GM18909 (cell line): ENCODE measurements at regions not wholly inside any gene's neighbourhood (a gene's known extent, or its start where the extent isn't known, plus 50 kb on each side); places are given as distances from the start of the nearest gene placed in this dataset.

Experiments
- ATAC-seq: cut with Tn5 transposase; IDR thresholded peaks from one replicate; pipeline ENCODE4 v1.9.1; 2021; ENCODE audit warnings: mild to moderate bottlenecking; ENCODE audit not compliant: unreplicated experiment, poor library complexity

DNA sequence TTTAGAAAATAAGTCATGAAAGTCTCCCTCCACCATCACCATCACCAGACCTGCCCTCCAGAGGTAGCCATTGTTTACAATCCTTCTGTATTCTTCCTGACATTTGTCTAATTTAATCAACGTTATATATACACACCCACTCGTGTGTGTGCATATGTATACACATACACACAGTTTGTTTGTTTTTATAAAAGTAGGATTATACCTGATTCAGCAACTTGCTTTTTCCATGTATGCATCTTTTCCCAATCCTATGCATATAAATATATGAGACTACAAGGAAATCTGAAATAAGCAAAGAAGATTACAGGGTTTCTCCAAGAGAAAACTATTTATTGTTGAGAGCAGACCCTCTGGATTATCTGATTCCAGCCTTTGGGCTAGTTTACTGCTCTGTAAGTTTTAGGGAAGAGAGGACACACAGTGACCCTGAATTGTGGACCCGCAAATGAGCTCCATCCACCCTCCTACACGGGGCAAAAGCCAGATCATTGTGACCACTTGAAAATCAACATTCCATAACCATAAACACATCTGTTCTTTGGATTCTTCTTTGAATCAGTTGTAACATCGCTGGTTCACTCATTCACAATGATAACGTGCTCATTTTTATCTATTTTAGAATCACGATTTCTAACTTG lies 104.3 kb downstream of the CPN2 start:
- no peak for ATAC-seq

DNA sequence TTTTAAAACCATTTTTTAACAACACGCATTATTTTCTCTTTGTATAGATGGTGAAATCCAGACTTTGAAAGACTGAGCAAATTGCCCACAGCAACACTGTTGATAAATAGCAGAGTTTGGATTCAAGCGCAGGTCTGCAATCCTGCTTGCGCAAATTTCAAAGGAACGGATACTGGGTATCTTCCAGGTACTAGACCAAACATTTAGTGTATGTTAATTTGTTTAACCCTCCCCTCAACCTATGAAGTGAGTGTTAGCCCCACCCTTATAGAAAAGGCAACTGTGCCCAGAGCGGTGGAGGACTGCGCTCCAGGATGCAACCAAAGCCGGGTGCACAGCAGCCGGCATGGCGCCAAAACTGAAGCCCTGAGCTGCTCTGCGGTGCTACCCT lies 103.8 kb downstream of the CPN2 start:
- no peak for ATAC-seq

DNA sequence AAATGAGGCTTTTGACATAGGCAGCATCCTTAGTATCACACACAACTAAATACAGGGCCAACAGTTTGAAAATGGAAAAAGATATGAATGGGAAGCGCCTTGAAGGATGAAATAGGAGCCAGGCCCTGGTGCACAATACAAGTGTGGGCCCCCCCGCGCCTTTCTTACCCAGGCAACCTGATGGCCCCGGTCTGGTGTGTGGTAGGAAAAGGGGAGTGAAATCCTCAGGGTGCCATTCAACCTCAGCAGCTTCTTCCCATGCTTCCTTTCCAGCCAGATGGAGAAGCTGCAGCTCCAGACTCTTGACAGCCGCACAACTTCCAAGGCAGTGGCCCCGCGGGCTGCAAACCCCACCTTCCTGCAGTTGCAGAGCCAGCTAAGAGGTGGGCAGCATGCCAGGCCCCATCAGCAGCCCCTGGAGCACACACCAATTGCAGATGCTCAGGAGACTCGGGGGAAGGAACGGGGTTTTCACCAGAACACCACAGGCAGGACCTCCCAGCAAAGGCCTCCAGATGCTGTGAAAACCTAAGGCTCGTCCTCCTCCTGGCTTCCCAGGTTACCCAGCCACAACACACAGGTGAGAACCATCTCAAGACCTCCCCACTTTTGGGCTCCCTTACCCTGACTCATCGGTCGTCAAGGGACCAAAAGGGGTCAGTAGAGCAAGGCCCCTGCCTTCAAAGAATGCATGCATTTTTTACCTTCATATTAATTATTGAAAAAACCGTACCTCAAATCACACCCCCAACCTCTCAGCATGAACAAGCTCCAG lies 101.6 kb downstream of the CPN2 start:
- no peak for ATAC-seq

DNA sequence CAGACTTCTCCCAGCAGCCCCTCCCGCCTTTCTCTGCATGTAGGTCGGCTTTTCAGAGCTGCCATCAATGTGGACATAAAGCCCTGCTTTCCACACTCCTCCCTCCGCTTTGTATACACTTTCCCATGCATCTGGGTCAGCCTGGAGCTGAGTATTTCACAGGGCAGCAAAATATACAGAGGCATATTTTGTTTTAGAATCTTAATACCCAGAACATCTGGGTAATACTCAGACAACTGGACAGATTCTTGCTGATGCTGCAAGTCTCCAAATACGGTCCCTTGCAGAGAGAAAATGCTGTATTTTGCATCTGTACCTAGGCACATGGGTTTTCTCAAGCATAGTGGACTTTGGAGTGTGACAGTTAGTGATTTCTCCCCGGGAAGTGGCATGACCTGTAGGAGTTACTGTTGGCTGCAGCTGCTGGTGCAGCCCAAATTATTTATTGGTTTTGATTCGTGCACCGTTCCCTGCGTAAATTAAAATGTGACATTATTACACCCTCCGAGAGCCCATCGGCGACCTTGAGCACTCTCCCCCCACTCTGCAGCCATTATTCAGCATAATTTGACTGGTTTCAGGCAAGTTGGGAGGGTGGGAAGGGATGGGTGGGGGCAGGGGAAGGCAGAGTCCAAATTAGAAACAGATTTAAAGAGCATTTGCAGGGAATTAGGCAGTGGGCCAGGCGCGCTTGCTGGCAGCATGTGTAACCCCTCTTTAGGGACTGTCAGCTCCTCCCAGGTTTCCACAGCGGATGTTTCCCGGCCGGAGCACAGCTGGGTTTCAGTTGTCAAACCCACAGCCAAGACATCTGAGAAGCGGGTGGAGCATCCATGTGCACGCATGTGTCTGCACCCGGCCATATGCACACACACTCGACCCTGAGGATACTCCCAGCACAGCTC lies 100.8 kb downstream of the CPN2 start:
- ATAC-seq: no peak

GRCh38 chr3:194251007-194251406 lies 100.1 kb downstream of the CPN2 start:
- no peak for ATAC-seq

DNA sequence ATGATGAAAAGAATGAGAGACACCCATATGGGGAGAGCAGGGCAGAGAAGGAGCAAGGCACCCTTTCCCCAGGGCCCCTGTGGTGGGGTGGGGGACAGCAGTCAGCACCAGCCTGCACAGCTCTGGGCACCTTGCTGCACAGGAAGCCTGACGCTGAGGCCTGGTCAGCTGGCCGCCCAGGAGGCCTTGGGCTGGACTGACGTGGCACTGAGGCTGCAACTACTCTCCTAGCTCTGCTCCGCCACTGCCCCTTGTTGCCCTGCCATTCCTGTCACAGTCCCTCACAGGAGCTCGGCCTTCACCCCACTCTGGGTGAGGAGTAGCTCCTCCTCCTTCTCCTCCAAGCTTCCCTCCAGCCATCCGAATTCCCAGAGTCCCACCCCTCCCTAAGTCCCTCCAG lies 99.7 kb downstream of the CPN2 start:
- no peak for ATAC-seq

DNA sequence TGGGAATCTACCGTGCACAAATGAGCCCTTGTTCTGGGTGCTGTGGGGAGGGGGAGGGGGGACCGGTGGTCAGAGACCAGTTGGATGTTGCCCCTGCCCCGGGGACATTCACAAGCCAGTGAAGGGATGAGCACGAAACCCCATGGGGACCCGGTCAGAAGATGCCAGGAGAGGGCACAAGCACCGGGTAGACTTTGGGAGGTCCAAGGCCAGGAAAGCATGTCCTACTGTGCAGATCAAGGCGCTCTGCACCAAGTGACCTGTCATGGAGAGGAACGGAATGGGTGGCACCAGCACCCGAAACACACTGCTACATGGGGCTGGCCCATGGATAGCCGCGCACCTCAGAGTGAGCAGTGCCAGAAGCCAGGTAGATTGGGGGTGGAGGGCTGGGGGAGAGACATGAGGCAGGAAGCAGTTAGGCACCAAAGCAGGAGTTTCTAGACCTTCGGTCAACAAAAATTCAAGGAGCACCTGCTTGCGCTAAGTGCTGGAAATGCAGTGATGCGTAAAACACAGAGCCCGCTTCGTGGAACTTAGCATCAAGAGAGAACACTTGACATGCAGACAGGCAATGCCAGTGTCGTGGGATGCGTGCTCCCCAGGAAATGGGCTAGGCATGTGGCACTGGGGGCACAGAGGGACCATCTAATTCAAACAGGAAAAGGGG lies 99.1 kb downstream of the CPN2 start:
- ATAC-seq: no peak

DNA sequence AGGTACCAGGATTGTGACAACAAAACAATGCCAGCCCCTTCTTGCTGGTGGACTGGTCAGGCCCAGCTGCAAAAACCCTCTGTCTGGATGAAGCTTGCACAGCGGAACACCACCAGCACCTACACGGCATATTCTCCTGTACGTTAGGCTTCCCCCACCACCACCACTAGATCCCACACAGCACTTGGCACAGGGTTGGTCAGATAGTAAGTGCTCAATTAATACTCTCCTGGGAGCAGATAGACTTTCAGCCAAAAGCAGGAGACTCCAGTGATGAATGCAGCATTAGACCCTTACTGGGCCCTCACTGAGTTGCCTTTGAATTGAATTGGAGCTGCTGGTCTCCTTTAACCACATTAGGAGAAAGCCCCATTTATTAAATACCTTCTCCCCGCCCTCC lies 97.9 kb downstream of the CPN2 start:
- no peak for ATAC-seq

DNA sequence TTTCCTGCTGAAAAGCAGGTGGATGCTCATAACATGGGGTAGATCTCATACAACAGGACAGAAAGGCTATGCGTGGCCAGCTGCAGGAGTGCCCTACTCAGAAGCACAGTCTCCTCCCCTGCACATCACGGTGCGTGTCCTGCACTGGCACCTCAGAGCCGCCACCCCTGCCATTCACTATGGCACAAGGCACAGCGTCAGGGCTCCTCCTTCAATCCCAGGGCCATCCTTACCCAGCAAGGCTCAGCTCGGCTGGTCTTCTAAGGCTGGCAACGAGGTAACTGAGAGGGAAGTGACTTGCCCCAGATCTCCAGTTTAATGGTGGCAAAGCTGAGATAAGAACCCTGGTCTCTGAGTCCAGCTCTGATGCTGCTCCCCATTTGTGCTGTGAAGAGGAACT lies 97.1 kb downstream of the CPN2 start:
- ATAC-seq: no peak

- peak; percentile 47 for ATAC-seq
Observed at GRCh38 chr3:194255252-194256039, 95.7 kb downstream of the CPN2 start.

DNA sequence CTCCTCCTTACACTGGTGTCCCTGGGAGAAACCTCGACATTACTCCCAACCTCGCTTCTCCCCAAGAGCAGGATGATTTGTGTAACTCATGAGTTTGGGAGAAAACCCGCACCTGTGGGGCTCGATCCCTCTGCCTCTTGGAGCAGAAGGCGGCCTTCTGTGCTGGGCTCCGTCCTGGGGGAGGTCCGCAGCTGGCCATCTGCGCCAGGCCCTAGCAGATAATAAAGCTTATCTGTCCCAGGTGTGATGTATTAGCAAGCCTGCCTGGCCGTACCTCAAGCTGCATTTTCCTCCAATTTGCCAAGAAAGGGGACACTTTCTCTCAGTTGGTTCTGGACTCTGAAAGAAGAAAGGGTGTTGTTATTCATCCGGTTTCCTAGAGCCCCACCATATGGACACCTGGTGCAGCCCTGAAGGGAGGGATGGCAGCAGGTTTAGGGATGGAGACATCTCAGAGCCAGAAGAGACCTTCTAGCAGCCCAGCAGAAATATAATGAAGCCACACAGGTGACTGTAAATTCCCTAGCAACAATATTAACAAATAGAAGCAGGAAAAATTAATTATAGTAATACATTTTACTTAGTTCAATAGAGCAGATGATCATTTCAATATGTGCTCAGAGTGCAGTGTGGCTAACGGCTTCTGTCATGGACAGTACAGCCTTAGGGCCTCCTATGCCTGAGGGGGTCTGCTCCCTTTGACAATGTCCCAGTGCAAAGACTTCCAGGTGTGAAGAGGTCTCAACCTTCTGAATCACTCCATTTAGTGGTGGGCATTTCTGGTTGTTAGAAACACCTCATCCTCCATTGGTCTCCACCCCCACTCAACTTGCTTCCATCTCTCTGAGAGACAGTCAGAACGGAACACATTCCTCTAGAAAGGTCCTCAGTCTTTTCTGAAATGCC lies 94.8 kb downstream of the CPN2 start:
- no peak for ATAC-seq

GRCh38 chr3:194257151-194257621 lies 93.9 kb downstream of the CPN2 start:
- no peak for ATAC-seq

DNA sequence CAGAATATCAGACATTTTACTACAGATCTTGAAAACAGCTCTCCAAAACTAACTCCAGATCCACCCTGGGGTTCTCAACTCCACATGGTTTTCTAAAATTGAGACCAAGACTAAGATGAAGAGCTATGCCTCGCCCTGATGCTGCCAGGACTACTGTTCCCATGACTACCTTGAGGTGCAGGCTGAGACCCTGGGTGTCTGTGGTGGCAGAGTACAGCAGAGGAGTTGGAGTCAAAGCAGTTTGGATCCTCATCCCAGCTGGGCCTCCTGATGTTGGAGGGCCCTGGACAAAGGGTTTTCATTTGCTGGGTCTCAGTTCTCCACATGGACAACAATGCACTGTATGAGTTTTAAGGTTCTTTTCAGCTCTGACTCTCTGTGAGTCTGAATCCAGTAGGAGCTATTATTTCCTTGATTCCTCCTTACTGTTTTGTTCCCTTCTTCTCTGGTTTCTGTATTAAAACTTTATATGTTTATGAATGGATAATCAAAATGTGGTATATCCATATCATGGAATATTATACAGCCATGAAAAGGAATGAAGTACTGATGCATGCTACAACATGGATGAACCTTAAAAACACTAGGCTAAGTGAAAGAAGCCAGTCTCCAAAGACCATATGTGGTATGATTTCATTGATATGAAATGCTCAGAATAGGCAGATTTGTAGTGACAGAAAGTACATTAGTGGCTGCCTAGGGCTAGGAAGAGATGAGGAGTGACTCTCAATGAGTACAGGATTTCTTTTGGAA lies 93.0 kb downstream of the CPN2 start:
- ATAC-seq: no peak

- ATAC-seq: no peak
Observed at GRCh38 chr3:194259982-194260766, 91.0 kb downstream of the CPN2 start.

GRCh38 chr3:194261581-194262063 lies 89.5 kb downstream of the CPN2 start:
- ATAC-seq: no peak

DNA sequence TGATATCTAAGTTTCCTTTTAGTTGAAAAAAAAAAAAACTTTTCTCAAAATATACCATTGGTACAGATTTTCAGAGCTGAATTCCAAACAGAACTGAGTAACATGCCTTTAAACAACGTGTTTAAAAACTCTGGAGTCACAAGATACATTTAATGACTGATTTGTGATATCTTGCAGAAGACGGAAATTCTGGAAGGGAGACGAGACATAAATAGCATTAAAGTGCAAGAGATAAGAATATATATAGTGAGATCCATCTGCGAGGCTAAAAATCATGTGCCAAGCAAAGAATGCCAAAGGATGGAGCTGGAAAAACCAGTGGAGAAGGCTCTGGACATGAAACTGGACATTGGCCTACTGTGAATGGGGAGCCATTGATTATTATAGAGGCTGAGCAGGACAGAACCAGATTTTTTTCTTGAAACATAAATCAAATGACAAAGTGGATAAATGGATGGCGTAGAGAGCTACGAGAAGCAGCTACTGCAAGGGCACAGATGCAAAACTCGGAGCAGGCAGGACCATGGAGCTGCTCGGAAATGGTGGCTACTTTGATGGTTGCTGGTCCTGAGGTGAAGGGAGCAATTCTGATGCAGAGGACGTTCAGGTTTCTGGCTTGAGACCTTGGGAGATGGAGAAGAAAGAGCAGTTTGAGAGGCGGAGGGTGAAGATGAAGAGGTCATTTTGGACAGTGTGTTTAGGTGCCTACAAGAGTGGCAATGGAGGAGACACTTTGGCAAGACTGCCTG lies 88.8 kb downstream of the CPN2 start:
- ATAC-seq: no peak
